ENCODE measurements at regions not wholly inside any gene's neighbourhood (a gene's known extent, or its start where the extent isn't known, plus 50 kb on each side); places are given as distances from the start of the nearest gene placed in this dataset.

DNA sequence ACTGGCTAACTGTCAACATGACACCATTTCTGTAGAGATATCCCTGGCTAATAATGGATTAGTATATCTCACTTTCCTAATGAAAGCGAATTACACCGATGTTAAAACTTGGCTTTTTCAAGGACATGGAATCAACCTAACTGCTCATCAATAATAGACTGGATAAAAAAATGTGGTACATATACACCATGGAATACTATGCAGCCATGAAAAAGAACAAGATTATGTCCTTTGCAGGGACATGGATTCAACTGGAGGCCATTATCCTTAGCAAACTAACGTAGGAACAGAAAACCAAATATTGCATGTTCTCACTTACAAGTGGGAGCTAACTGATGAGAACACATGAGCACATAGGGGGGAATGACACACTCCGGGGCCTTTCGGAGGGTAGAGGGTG, 62.6 kb downstream of the ZIC1 start:
- H3K27me3 Mint-ChIP-seq, result no peaks in the 10 kb centered on the region
- ChIA-PET CTCF (no interaction called here), POLR2A (no interaction called here)
- intact Hi-C loops (cut with DNase I, micrococcal nuclease), result no loop called here
- no peak overlapping the region for H3K27ac Mint-ChIP-seq
- H3K9me3 Mint-ChIP-seq (ENCODE audit: low read depth), result peaks cover 5% of the 10 kb centered on the region
- no peaks in the 10 kb centered on the region for H3K36me3 Mint-ChIP-seq (ENCODE audit: low read depth)
- H3K4me1 Mint-ChIP-seq, result no peaks in the 10 kb centered on the region
- H3K4me3 Mint-ChIP-seq, result no peak overlapping the region
- ATAC-seq (no peak), DNase-seq (no peak)

DNA sequence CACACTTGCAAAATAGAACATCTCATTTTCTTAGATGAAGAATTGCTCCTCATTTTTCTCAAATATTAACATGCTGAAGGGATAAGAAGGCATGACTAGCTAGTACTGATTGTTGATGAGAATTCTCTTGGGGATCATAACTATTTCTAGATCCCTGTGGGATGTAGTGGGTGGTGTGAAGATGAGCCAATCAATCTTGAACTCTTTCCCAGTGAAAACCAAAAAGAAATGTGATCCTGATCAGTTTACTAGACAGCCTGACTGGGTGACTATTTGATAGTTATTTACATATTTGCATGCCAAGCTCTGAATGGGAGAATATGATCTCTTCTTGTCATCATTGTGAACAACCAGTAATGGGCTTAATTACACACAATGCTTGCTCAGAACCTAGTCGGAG, 63.7 kb downstream of the ZIC1 start:
- H3K27me3 Mint-ChIP-seq, result no peaks in the 10 kb centered on the region
- ATAC-seq, result no peak

DNA sequence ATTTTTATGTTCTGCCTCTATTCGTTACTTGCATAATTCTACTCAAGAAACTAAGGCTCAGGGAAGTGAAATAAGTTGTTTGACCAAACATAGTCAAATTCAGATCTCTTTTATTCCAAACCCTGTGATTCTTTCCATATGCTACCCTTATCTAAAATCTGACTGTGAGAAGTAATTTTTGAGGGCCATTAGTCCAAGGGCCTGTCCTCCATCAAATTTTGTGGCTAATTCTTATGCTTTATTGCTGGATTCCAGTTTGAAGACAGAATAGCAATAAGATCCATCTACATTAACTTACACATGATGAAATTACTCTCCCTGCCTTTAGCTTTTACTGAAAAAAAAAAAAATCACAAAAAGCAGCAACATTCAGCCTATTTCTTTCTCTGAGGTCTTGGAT, 74.0 kb downstream of the ZIC1 start:
- intact Hi-C loops (cut with DNase I, micrococcal nuclease), result no loop called here
- Mint-ChIP-seq H3K36me3 (ENCODE audit: low read depth) (no peaks in the 10 kb centered on the region), H3K27me3 (no peaks in the 10 kb centered on the region), H3K4me1 (no peaks in the 10 kb centered on the region), H3K27ac (no peak overlapping the region), H3K4me3 (no peak overlapping the region), H3K9me3 (ENCODE audit: low read depth) (peaks cover 5% of the 10 kb centered on the region)
- ATAC-seq (no peak), DNase-seq (no peak)
- CTCF ChIA-PET, result no interaction called here
- POLR2A ChIA-PET, result no interaction called here

More for the DNA sequence above, 63.7 kb downstream of the ZIC1 start:
- no peak for DNase-seq
- intact Hi-C loops (cut with DNase I, micrococcal nuclease), result no loop called here
- Mint-ChIP-seq H3K9me3 (ENCODE audit: low read depth) (peaks cover 5% of the 10 kb centered on the region), H3K36me3 (ENCODE audit: low read depth) (no peaks in the 10 kb centered on the region), H3K4me3 (no peak overlapping the region), H3K27ac (no peak overlapping the region), H3K4me1 (no peaks in the 10 kb centered on the region)
- POLR2A ChIA-PET, result no interaction called here
- CTCF ChIA-PET, result no interaction called here

DNA sequence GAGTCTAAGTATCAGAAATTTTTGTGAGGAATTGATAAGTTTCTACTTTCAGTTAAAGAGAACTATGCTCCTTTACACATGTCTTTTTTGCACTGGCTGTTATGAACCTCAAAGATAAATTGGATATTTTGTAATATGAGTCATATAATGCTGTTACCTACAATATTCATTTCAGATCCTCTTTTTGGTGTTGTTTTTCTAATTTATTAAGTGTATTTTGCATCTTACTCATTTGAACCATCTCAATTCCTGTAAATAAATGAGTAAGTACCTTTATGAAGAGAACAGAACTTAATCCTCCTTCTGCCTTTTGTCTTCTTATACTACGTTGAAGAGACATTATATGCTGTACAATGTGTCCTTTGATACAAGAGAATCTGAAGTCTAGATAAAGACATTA, 74.4 kb downstream of the ZIC1 start:
- Mint-ChIP-seq H3K9me3 (ENCODE audit: low read depth) (peaks cover 5% of the 10 kb centered on the region), H3K27ac (no peak overlapping the region), H3K4me3 (no peak overlapping the region), H3K27me3 (no peaks in the 10 kb centered on the region), H3K36me3 (ENCODE audit: low read depth) (no peaks in the 10 kb centered on the region), H3K4me1 (no peaks in the 10 kb centered on the region)
- intact Hi-C loops (cut with DNase I, micrococcal nuclease), result no loop called here
- no peak for ATAC-seq
- POLR2A ChIA-PET, result no interaction called here
- no peak for DNase-seq
- CTCF ChIA-PET, result no interaction called here

DNA sequence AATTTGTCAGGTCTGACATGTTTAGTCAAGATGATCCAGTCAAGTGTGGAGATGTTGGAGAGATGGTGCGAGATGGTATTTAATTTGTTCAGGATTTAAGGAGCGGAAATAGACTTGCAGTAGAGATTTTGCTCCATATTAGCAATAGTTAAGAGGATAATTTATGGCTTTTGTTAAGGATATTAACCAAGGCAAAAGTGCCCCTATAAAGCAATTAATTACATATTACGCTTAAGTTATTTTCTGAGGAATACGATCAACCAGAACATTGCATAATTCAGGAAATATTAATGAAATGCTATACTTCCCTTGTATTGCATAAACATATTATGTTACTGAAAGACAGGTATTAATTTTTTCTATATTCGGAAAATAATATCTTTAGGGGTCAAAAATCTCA, 83.9 kb downstream of the ZIC1 start:
- H3K4me1 Mint-ChIP-seq, result no peaks in the 10 kb centered on the region
- ChIA-PET CTCF (interaction anchor here (0.5 kb wide), 1 partner anchor 1219 kb away, joined by 3 read pairs; no protein-coding TSS in a partner anchor), POLR2A (no interaction called here)
- no peaks in the 10 kb centered on the region for H3K9me3 Mint-ChIP-seq (ENCODE audit: low read depth)
- ATAC-seq, result no peak
- no peaks in the 10 kb centered on the region for H3K36me3 Mint-ChIP-seq (ENCODE audit: low read depth)
- no peak overlapping the region for H3K27ac Mint-ChIP-seq
- intact Hi-C loops (cut with DNase I, micrococcal nuclease), result no loop called here
- no peak for DNase-seq
- no peak overlapping the region for H3K4me3 Mint-ChIP-seq
- no peaks in the 10 kb centered on the region for H3K27me3 Mint-ChIP-seq

DNA sequence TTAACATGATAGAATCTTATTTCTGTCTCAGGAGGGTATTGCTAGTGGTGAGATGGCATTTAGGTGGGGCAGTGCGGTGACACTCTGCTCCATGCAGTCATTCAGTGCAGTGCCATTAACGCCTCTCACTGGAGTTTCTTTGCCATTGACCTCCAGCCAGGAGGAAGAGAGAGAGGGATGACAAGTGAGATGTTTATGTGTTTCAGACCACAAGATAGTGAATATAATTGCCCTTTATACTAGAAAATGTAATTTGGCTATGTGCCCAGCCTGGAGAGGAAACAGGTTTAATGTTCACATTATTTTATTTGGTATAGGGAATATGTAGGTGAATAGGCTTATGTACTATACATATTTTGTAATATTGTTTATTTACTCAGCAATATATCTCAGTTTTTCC, 84.5 kb downstream of the ZIC1 start:
- intact Hi-C loops (cut with DNase I, micrococcal nuclease), result no loop called here
- CTCF ChIA-PET, result no interaction called here
- no peak overlapping the region for H3K27ac Mint-ChIP-seq
- H3K27me3 Mint-ChIP-seq, result no peaks in the 10 kb centered on the region
- DNase-seq (no peak), ATAC-seq (no peak)
- POLR2A ChIA-PET, result no interaction called here
- no peaks in the 10 kb centered on the region for H3K9me3 Mint-ChIP-seq (ENCODE audit: low read depth)
- no peaks in the 10 kb centered on the region for H3K36me3 Mint-ChIP-seq (ENCODE audit: low read depth)
- H3K4me1 Mint-ChIP-seq, result no peaks in the 10 kb centered on the region
- H3K4me3 Mint-ChIP-seq, result no peak overlapping the region

DNA sequence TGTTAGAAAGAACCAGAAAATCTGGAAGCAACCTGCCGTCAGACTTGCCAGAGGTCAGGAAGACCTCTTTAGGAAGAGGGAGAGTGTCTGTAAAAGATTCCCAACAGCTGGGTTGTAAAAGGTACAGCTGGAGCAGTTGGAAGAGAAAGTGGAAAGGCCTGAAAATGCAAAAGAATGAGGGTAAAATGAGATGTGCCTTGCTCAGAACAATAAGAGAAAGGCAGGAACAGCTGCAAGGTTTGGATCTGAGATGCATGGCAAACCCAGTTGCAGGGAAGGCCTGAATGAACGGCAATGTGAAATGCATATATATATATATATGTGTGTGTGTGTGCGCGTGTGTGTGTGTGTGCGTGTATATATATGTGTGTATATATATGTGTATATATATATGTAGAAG, 88.1 kb downstream of the ZIC1 start:
- intact Hi-C loops (cut with DNase I, micrococcal nuclease), result no loop called here
- ChIA-PET POLR2A (no interaction called here), CTCF (no interaction called here)
- ATAC-seq (no peak), DNase-seq (no peak)
- H3K36me3 Mint-ChIP-seq (ENCODE audit: low read depth), result no peaks in the 10 kb centered on the region
- H3K27ac Mint-ChIP-seq, result no peak overlapping the region
- H3K9me3 Mint-ChIP-seq (ENCODE audit: low read depth), result no peaks in the 10 kb centered on the region
- no peaks in the 10 kb centered on the region for H3K4me1 Mint-ChIP-seq
- H3K27me3 Mint-ChIP-seq, result no peaks in the 10 kb centered on the region
- no peak overlapping the region for H3K4me3 Mint-ChIP-seq

DNA sequence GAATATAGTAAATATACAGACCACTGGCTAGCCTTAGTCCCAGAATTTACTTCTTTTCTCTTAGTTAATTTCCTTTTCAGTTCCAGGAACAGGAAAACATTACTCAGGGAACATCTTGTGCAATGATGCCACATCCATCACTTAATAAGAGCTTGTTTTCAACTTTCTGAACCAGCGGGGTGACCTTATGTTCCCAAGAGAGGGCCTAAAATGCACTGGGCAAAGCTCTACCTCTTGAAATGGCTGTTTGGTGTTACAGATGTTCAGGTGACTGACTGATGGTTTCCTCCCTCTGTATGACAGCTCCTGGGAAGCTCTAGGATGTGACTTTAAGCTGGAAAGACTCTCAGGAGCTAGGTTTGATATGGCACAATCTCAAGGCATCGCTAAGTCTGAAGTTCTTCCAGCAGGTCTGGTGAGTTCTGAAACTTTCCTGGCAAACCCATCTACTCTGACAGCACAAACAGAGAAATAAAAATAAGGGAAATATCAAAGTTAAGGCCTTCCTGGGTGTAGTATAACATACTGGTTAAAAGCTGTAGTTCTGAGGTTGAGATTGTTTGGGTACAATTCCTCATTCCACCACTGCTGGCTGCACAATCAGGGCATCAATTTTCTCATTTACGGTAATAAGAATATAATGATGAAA, 98.6 kb downstream of the ZIC1 start:
- H3K9me3 Mint-ChIP-seq (ENCODE audit: low read depth), result no peaks in the 10 kb centered on the region
- intact Hi-C loops (cut with DNase I, micrococcal nuclease), result no loop called here
- H3K27me3 Mint-ChIP-seq, result no peaks in the 10 kb centered on the region
- DNase-seq (no peak), ATAC-seq (no peak)
- ChIA-PET CTCF (no interaction called here), POLR2A (no interaction called here)
- H3K4me3 Mint-ChIP-seq, result no peak overlapping the region
- no peak overlapping the region for H3K27ac Mint-ChIP-seq
- H3K4me1 Mint-ChIP-seq, result no peaks in the 10 kb centered on the region
- no peaks in the 10 kb centered on the region for H3K36me3 Mint-ChIP-seq (ENCODE audit: low read depth)

DNA sequence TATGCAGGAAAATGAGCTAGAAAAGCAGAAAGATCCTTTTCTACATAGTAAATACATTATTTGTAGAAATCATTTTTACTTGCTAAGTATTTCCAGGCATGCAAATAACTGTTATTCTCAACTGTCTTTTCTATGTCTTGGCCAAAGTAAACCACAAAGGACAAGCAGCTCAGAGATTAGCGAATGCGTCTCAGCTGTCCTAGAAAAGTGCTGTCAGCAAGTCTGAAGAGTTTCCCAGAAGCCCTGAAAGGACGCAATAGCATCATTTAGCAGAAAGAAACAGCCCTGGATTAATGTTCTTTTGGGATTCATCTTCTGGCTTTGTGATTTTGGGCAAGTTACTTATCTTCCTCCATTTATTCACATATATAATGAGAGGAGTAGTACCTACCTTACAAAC, 100.3 kb downstream of the ZIC1 start:
- CTCF ChIA-PET, result no interaction called here
- DNase-seq, result no peak
- Mint-ChIP-seq H3K4me3 (no peak overlapping the region), H3K9me3 (ENCODE audit: low read depth) (no peaks in the 10 kb centered on the region), H3K4me1 (no peaks in the 10 kb centered on the region), H3K36me3 (ENCODE audit: low read depth) (no peaks in the 10 kb centered on the region), H3K27ac (no peak overlapping the region), H3K27me3 (no peaks in the 10 kb centered on the region)
- POLR2A ChIA-PET, result no interaction called here
- intact Hi-C loops (cut with DNase I, micrococcal nuclease), result no loop called here
- ATAC-seq, result no peak

DNA sequence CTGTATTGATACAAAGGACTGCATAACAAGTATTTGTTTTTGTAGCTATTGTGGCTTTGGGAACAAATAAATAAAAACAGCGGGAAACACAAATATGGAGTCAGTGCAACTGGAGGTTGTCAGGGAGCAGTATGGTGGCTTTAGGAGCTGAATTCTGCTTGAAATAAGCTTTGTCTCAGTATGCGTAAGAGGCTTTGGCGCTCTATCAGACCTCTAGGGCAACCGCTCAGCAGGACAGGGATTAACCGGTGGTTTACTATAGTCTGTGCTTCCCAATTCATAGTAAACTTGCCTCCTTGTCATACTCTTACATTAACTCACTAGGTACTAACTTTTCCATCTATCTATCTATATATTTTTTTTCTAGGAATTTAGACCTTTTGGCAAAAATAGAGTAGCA, 104.6 kb downstream of the ZIC1 start:
- H3K27me3 Mint-ChIP-seq, result no peaks in the 10 kb centered on the region
- CTCF ChIA-PET, result no interaction called here
- intact Hi-C loops (cut with DNase I, micrococcal nuclease), result no loop called here
- ATAC-seq (no peak), DNase-seq (no peak)
- no peaks in the 10 kb centered on the region for H3K4me1 Mint-ChIP-seq
- H3K4me3 Mint-ChIP-seq, result no peak overlapping the region
- H3K27ac Mint-ChIP-seq, result no peak overlapping the region
- POLR2A ChIA-PET, result no interaction called here
- H3K9me3 Mint-ChIP-seq (ENCODE audit: low read depth), result peaks cover 7% of the 10 kb centered on the region
- H3K36me3 Mint-ChIP-seq (ENCODE audit: low read depth), result no peaks in the 10 kb centered on the region

DNA sequence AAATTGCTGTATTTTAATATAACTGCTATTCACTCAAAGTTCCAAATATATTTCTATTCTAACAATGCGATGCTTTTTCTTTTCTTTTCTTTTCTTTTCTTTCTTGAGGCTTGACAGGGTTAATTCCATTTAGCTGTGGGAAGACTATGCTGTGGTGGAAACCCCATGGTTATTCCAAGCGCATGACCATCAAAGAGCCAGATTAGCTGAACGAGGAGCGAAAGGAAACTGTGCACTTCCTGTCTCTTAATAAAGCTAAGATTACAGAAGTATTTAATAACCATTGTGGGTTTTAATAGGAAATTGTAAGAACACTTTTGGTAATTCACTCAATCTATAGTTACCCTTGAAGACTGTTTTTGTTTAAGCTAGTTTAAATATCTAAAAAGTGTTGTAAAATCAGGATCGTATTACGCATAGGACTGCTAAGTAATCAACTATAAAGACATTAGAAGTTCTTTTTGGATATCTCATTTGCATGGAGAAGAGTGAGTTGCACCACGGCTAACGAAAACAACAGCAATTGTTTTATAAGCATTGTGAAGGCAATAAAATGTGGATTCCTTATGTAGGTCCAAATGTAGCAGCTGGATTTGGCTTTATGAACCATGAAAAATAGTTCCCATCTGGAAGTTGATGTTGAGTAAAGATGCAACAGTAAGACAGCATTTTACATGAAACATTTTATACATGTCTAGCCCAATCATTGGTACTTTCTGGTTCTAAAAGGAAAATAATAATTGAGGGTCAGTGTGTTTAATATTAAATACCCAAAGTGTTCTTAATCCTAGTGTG, 105.4 kb downstream of the ZIC1 start:
- Mint-ChIP-seq H3K4me3 (no peak overlapping the region), H3K27ac (no peak overlapping the region), H3K36me3 (ENCODE audit: low read depth) (no peaks in the 10 kb centered on the region), H3K9me3 (ENCODE audit: low read depth) (peaks cover 7% of the 10 kb centered on the region), H3K4me1 (no peaks in the 10 kb centered on the region), H3K27me3 (no peaks in the 10 kb centered on the region)
- ATAC-seq, result no peak
- DNase-seq, result no peak
- ChIA-PET CTCF (no interaction called here), POLR2A (no interaction called here)
- intact Hi-C loops (cut with DNase I, micrococcal nuclease), result no loop called here

DNA sequence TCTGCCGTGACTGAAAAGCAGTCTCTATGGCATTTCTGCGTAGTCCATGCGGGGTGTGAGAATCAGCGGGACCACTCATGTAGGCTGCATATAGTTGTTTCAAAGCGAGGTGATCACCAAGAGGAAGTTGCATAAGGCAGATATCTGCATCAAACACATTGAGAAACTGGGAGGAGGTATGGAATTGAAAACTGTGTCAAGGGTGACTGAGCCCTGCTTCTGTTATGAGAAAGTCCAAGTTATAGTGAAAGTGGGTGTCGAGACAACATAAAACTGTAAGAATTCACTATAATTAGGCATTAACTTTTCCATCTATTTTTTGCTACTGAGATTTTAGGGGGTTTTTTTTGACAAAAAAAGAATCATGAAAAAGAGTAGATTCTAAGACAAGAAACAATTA, 109.3 kb downstream of the ZIC1 start:
- POLR2A ChIA-PET, result no interaction called here

More for the DNA sequence above, 109.3 kb downstream of the ZIC1 start:
- H3K4me1 Mint-ChIP-seq, result no peaks in the 10 kb centered on the region
- no peaks in the 10 kb centered on the region for H3K27me3 Mint-ChIP-seq
- CTCF ChIA-PET, result no interaction called here
- H3K4me3 Mint-ChIP-seq, result no peak overlapping the region
- peaks cover 7% of the 10 kb centered on the region for H3K9me3 Mint-ChIP-seq (ENCODE audit: low read depth)
- no peak overlapping the region for H3K27ac Mint-ChIP-seq
- H3K36me3 Mint-ChIP-seq (ENCODE audit: low read depth), result no peaks in the 10 kb centered on the region
- ATAC-seq (no peak), DNase-seq (no peak)
- intact Hi-C loops (cut with DNase I, micrococcal nuclease), result no loop called here

Measured in activated CD4-positive, alpha-beta T cell treated with anti-CD3 and anti-CD28 coated beads for 36 hours (primary cell).